ENCODE measurements at regions not wholly inside any gene's neighbourhood (a gene's known extent, or its start where the extent isn't known, plus 50 kb on each side); places are given as distances from the start of the nearest gene placed in this dataset.

DNA sequence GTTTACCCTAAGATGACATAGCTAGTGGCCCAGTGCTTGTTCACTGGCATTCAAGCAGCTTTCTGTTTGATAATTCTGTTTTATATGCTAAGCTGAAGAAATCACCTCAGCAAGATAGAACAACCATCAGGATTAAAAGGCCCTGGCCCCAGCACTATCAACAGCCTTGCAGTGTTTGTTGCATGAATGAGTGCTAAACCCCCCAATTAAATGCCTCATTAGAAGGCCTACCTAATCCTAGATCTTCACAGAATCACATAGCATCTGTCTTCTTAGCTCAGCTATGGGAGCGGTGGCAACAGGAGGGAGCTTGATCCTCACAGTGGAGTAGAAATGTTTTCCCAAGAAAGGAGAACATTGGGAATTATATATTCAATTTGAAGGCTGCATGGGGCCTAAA lies 194.1 kb upstream of the HNMT start:
- TF ChIP-seq POLR2A (IDR thresholded peaks at IDR 0.05) (no peak), POLR2AphosphoS5 (IDR thresholded peaks at IDR 0.05) (no peak), CTCF (IDR thresholded peaks at IDR 0.05) (no peak)

Measured in breast epithelium (tissue), 3 donors.